ENCODE measurements at regions not wholly inside any gene's neighbourhood (a gene's known extent, or its start where the extent isn't known, plus 50 kb on each side); places are given as distances from the start of the nearest gene placed in this dataset.

GRCh38 chr2:54059504-54059903 is 55.9 kb upstream of the ACYP2 start:
- CTCF ChIA-PET: no interaction called here
- DNase-seq (ENCODE audit: low spot score) (no peak), ATAC-seq (no peak)
- no peak overlapping the region for H3K27ac Mint-ChIP-seq
- TF ChIP-seq FOXK1 (CRISPR knock-in tag; IDR thresholded peaks at IDR 0.05): no peak
- TF ChIP-seq ERG (CRISPR knock-in tag; IDR thresholded peaks at IDR 0.05): no peak
- TF ChIP-seq, protein P1, sequence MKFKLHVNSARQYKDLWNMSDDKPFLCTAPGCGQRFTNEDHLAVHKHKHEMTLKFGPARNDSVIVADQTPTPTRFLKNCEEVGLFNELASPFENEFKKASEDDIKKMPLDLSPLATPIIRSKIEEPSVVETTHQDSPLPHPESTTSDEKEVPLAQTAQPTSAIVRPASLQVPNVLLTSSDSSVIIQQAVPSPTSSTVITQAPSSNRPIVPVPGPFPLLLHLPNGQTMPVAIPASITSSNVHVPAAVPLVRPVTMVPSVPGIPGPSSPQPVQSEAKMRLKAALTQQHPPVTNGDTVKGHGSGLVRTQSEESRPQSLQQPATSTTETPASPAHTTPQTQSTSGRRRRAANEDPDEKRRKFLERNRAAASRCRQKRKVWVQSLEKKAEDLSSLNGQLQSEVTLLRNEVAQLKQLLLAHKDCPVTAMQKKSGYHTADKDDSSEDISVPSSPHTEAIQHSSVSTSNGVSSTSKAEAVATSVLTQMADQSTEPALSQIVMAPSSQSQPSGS (CRISPR knock-in tag; IDR thresholded peaks at IDR 0.05; ENCODE audit: borderline replicate concordance, low read depth): no peak
- TF ChIP-seq, protein P2, sequence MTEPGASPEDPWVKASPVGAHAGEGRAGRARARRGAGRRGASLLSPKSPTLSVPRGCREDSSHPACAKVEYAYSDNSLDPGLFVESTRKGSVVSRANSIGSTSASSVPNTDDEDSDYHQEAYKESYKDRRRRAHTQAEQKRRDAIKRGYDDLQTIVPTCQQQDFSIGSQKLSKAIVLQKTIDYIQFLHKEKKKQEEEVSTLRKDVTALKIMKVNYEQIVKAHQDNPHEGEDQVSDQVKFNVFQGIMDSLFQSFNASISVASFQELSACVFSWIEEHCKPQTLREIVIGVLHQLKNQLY (CRISPR knock-in tag; IDR thresholded peaks at IDR 0.05): no peak
- no peak for TF ChIP-seq JUN (CRISPR knock-in tag; IDR thresholded peaks at IDR 0.05)
- H3K4me3 Mint-ChIP-seq: no peak overlapping the region
- H3K36me3 Mint-ChIP-seq: peaks cover 31% of the 10 kb centered on the region
- H3K4me1 Mint-ChIP-seq: no peaks in the 10 kb centered on the region
- POLR2A ChIA-PET: no interaction called here
- H3K27me3 Mint-ChIP-seq (ENCODE audit: low read depth): peaks cover 3% of the 10 kb centered on the region; the same call in 1 of the 2 replicates
- peaks cover 49% of the 10 kb centered on the region for H3K9me3 Mint-ChIP-seq

DNA sequence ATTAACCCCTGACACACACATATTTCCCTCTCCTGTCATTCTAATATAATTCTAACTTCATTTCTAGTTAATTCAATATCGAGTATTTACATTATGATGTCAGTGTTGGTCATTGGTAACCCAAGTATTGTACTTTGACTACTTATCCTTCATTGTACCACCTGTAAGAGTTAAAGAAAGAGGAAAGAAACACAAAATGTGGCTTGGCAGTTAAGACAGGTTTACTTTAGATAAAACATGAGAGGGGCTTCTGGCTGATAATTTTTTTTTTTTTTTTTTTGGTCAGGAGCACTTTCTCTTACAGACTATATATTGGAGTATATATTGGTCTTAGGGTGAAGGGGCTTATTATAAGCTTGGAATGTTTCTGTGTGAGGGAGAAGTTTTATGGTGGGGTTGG is 57.0 kb upstream of the ACYP2 start:
- H3K4me3 Mint-ChIP-seq: no peak overlapping the region
- no peak for DNase-seq (ENCODE audit: low spot score)
- no peak overlapping the region for H3K27ac Mint-ChIP-seq
- H3K36me3 Mint-ChIP-seq: peaks cover 31% of the 10 kb centered on the region
- no peak for ATAC-seq
- POLR2A ChIA-PET: no interaction called here
- H3K27me3 Mint-ChIP-seq (ENCODE audit: low read depth): peaks cover 3% of the 10 kb centered on the region; the same call in 1 of the 2 replicates
- no peaks in the 10 kb centered on the region for H3K4me1 Mint-ChIP-seq
- peaks cover 49% of the 10 kb centered on the region for H3K9me3 Mint-ChIP-seq
- 0 out of 2 replicates have a peak, but pooled peaks have one; percentile 52 for TF ChIP-seq GTF2I (CRISPR knock-in tag; conservative IDR thresholded peaks at IDR 0.05)
- no peak for TF ChIP-seq ZNF671 (CRISPR knock-in tag; IDR thresholded peaks at IDR 0.05)
- TF ChIP-seq, protein P3, sequence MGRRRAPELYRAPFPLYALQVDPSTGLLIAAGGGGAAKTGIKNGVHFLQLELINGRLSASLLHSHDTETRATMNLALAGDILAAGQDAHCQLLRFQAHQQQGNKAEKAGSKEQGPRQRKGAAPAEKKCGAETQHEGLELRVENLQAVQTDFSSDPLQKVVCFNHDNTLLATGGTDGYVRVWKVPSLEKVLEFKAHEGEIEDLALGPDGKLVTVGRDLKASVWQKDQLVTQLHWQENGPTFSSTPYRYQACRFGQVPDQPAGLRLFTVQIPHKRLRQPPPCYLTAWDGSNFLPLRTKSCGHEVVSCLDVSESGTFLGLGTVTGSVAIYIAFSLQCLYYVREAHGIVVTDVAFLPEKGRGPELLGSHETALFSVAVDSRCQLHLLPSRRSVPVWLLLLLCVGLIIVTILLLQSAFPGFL (CRISPR knock-in tag; IDR thresholded peaks at IDR 0.05; ENCODE audit: borderline replicate concordance): no peak
- CTCF ChIA-PET: interaction anchor here (0.7 kb wide), 1 partner anchor 652 kb away, joined by 4 read pairs; no protein-coding TSS in a partner anchor

DNA sequence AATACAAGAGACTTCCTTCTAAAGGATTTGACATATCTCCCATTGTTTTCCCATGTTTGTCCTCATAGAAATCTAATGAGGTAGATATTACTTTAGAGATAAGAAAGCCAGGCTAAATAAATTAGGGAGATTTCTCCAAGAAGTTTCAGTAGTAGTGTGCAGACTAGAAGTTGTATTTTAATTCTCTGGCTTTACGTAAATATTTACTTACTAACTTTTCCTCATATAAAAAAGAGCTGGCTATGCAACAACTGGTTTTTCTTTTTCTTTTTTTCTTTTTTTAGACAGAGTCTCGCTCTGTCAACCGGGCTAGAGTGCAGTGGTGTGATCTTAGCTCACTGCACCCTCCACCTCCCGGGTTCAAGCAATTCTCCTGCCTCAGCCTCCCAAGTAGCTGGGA is 60.6 kb upstream of the ACYP2 start:
- peaks cover 3% of the 10 kb centered on the region; the same call in 1 of the 2 replicates for H3K27me3 Mint-ChIP-seq (ENCODE audit: low read depth)
- no peak for TF ChIP-seq HMGA2 (CRISPR knock-in tag; IDR thresholded peaks at IDR 0.05)
- TF ChIP-seq, protein P4, sequence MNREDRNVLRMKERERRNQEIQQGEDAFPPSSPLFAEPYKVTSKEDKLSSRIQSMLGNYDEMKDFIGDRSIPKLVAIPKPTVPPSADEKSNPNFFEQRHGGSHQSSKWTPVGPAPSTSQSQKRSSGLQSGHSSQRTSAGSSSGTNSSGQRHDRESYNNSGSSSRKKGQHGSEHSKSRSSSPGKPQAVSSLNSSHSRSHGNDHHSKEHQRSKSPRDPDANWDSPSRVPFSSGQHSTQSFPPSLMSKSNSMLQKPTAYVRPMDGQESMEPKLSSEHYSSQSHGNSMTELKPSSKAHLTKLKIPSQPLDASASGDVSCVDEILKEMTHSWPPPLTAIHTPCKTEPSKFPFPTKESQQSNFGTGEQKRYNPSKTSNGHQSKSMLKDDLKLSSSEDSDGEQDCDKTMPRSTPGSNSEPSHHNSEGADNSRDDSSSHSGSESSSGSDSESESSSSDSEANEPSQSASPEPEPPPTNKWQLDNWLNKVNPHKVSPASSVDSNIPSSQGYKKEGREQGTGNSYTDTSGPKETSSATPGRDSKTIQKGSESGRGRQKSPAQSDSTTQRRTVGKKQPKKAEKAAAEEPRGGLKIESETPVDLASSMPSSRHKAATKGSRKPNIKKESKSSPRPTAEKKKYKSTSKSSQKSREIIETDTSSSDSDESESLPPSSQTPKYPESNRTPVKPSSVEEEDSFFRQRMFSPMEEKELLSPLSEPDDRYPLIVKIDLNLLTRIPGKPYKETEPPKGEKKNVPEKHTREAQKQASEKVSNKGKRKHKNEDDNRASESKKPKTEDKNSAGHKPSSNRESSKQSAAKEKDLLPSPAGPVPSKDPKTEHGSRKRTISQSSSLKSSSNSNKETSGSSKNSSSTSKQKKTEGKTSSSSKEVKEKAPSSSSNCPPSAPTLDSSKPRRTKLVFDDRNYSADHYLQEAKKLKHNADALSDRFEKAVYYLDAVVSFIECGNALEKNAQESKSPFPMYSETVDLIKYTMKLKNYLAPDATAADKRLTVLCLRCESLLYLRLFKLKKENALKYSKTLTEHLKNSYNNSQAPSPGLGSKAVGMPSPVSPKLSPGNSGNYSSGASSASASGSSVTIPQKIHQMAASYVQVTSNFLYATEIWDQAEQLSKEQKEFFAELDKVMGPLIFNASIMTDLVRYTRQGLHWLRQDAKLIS (CRISPR knock-in tag; IDR thresholded peaks at IDR 0.05; ENCODE audit: borderline replicate concordance): no peak
- TF ChIP-seq ZMAT4 (CRISPR knock-in tag; IDR thresholded peaks at IDR 0.05): no peak
- POLR2A ChIA-PET: no interaction called here
- CTCF ChIA-PET: no interaction called here
- peaks cover 38% of the 10 kb centered on the region for H3K9me3 Mint-ChIP-seq
- peaks cover 27% of the 10 kb centered on the region for H3K36me3 Mint-ChIP-seq
- H3K4me1 Mint-ChIP-seq: no peaks in the 10 kb centered on the region
- no peak overlapping the region for H3K27ac Mint-ChIP-seq
- no peak for DNase-seq (ENCODE audit: low spot score)
- no peak for ATAC-seq
- H3K4me3 Mint-ChIP-seq: no peak overlapping the region
